T follicular helper cell (primary cell): ENCODE measurements at regions not wholly inside any gene's neighbourhood (a gene's known extent, or its start where the extent isn't known, plus 50 kb on each side); places are given as distances from the start of the nearest gene placed in this dataset.

Source experiments
- DNase-seq: peaks from one replicate; pipeline ENCODE4 v3.0.0-alpha.2; 2020; ENCODE audit warnings: low read depth

- no peak for DNase-seq
Measured at GRCh38 chr5:109945097-109945678, 255.5 kb downstream of the MAN2A1 start.

GRCh38 chr5:109945723-109946480 is 256.2 kb downstream of the MAN2A1 start:
- DNase-seq, result no peak

- DNase-seq, result no peak
Measured at GRCh38 chr5:109946610-109947009, 256.9 kb downstream of the MAN2A1 start.

GRCh38 chr5:109947667-109948066 is 257.9 kb downstream of the MAN2A1 start:
- DNase-seq, result no peak

- no peak for DNase-seq
Measured at GRCh38 chr5:109950634-109951033, 260.9 kb downstream of the MAN2A1 start.

- DNase-seq, result no peak
Measured at GRCh38 chr5:109951348-109951747, 261.6 kb downstream of the MAN2A1 start.

GRCh38 chr5:109951758-109952157 is 262.0 kb downstream of the MAN2A1 start:
- DNase-seq, result no peak

GRCh38 chr5:109953761-109954160 is 264.0 kb downstream of the MAN2A1 start:
- DNase-seq, result no peak

GRCh38 chr5:109956884-109957283 is 267.2 kb downstream of the MAN2A1 start:
- DNase-seq, result no peak

- DNase-seq, result no peak
Measured at GRCh38 chr5:109958082-109958481, 268.4 kb downstream of the MAN2A1 start.

GRCh38 chr5:109959652-109960051 is 269.9 kb downstream of the MAN2A1 start:
- DNase-seq, result no peak

GRCh38 chr5:109961751-109962150 is 272.0 kb downstream of the MAN2A1 start:
- DNase-seq, result no peak

GRCh38 chr5:109962882-109963603 is 273.3 kb downstream of the MAN2A1 start:
- DNase-seq, result no peak

GRCh38 chr5:109964136-109964535 is 274.4 kb downstream of the MAN2A1 start:
- no peak for DNase-seq

- no peak for DNase-seq
Measured at GRCh38 chr5:109965634-109966033, 275.9 kb downstream of the MAN2A1 start.

- no peak for DNase-seq
Measured at GRCh38 chr5:109971968-109972367, 282.2 kb downstream of the MAN2A1 start.

- no peak for DNase-seq
Measured at GRCh38 chr5:109981979-109982378, 292.3 kb downstream of the MAN2A1 start.

- no peak for DNase-seq
Measured at GRCh38 chr5:109982966-109983534, 293.3 kb downstream of the MAN2A1 start.

- DNase-seq, result no peak
Measured at GRCh38 chr5:109986726-109987125, 297.0 kb downstream of the MAN2A1 start.

GRCh38 chr5:109987355-109987754 is 297.6 kb downstream of the MAN2A1 start:
- no peak for DNase-seq

GRCh38 chr5:109987970-109988369 is 298.2 kb downstream of the MAN2A1 start:
- DNase-seq, result no peak

- DNase-seq, result no peak
Measured at GRCh38 chr5:109989161-109989560, 299.4 kb downstream of the MAN2A1 start.
